ENCODE measurements at regions not wholly inside any gene's neighbourhood (a gene's known extent, or its start where the extent isn't known, plus 50 kb on each side); places are given as distances from the start of the nearest gene placed in this dataset.

GRCh38 chr10:65708057-65708456 lies 1217.8 kb upstream of the LRRTM3 start:
- Mint-ChIP-seq H3K4me1 (ENCODE audit: low read depth, unreplicated experiment) (no peaks in the 10 kb centered on the region), H3K4me3 (ENCODE audit: low read depth, unreplicated experiment) (no peak overlapping the region), H3K9me3 (ENCODE audit: low read depth, unreplicated experiment) (peaks cover 4% of the 10 kb centered on the region), H3K36me3 (ENCODE audit: insufficient read depth, unreplicated experiment) (no peaks in the 10 kb centered on the region), H3K27me3 (ENCODE audit: unreplicated experiment) (no peaks in the 10 kb centered on the region), H3K27ac (ENCODE audit: unreplicated experiment) (no peak overlapping the region)
- CTCF ChIA-PET, result no interaction called here
- no TSS peak for BruUV-seq (replicated peaks)
- no peak for DNase-seq
- intact Hi-C loops (cut with micrococcal nuclease; ENCODE audit: unreplicated experiment), result no loop called here
- no peak for TF ChIP-seq CTCF (IDR thresholded peaks at IDR 0.05; ENCODE audit: unreplicated experiment)

- TF ChIP-seq CTCF (IDR thresholded peaks at IDR 0.05; ENCODE audit: unreplicated experiment), result no peak
- DNase-seq, result no peak
- CTCF ChIA-PET, result no interaction called here
- Mint-ChIP-seq H3K36me3 (ENCODE audit: insufficient read depth, unreplicated experiment) (no peaks in the 10 kb centered on the region), H3K4me1 (ENCODE audit: low read depth, unreplicated experiment) (peaks cover 19% of the 10 kb centered on the region), H3K27ac (ENCODE audit: unreplicated experiment) (no peak overlapping the region), H3K4me3 (ENCODE audit: low read depth, unreplicated experiment) (no peak overlapping the region), H3K27me3 (ENCODE audit: unreplicated experiment) (no peaks in the 10 kb centered on the region), H3K9me3 (ENCODE audit: low read depth, unreplicated experiment) (peaks cover 4% of the 10 kb centered on the region)
- intact Hi-C loops (cut with micrococcal nuclease; ENCODE audit: unreplicated experiment), result loop anchor here (5.0 to 10.0 kb wide), 3 partner anchors 183 to 1114 kb away; no protein-coding TSS in a partner anchor
- no TSS peak for BruUV-seq (replicated peaks)
Observed at GRCh38 chr10:65710306-65710705, 1215.5 kb upstream of the LRRTM3 start.

GRCh38 chr10:65719790-65720189 lies 1206.0 kb upstream of the LRRTM3 start:
- CTCF ChIA-PET, result no interaction called here
- DNase-seq, result no peak
- BruUV-seq (replicated peaks), result no TSS peak
- Mint-ChIP-seq H3K4me1 (ENCODE audit: low read depth, unreplicated experiment) (peaks cover 19% of the 10 kb centered on the region), H3K9me3 (ENCODE audit: low read depth, unreplicated experiment) (no peaks in the 10 kb centered on the region), H3K27ac (ENCODE audit: unreplicated experiment) (no peak overlapping the region), H3K27me3 (ENCODE audit: unreplicated experiment) (no peaks in the 10 kb centered on the region), H3K4me3 (ENCODE audit: low read depth, unreplicated experiment) (no peak overlapping the region), H3K36me3 (ENCODE audit: insufficient read depth, unreplicated experiment) (no peaks in the 10 kb centered on the region)
- intact Hi-C loops (cut with micrococcal nuclease; ENCODE audit: unreplicated experiment), result loop anchor here (10.0 kb wide), 2 partner anchors 985 to 1105 kb away; no protein-coding TSS in a partner anchor
- no peak for TF ChIP-seq CTCF (IDR thresholded peaks at IDR 0.05; ENCODE audit: unreplicated experiment)

GRCh38 chr10:65720901-65721300 lies 1204.9 kb upstream of the LRRTM3 start:
- Mint-ChIP-seq H3K36me3 (ENCODE audit: insufficient read depth, unreplicated experiment) (no peaks in the 10 kb centered on the region), H3K4me3 (ENCODE audit: low read depth, unreplicated experiment) (no peak overlapping the region)
- intact Hi-C loops (cut with micrococcal nuclease; ENCODE audit: unreplicated experiment), result no loop called here

More at GRCh38 chr10:65720901-65721300, 1204.9 kb upstream of the LRRTM3 start:
- no peaks in the 10 kb centered on the region for H3K9me3 Mint-ChIP-seq (ENCODE audit: low read depth, unreplicated experiment)
- BruUV-seq (replicated peaks), result no TSS peak
- H3K27ac Mint-ChIP-seq (ENCODE audit: unreplicated experiment), result no peak overlapping the region
- CTCF ChIA-PET, result no interaction called here
- no peaks in the 10 kb centered on the region for H3K27me3 Mint-ChIP-seq (ENCODE audit: unreplicated experiment)
- no peak for TF ChIP-seq CTCF (IDR thresholded peaks at IDR 0.05; ENCODE audit: unreplicated experiment)
- peaks cover 8% of the 10 kb centered on the region for H3K4me1 Mint-ChIP-seq (ENCODE audit: low read depth, unreplicated experiment)
- DNase-seq, result no peak
